HG03460 (cell line): ENCODE measurements at regions not wholly inside any gene's neighbourhood (a gene's known extent, or its start where the extent isn't known, plus 50 kb on each side); places are given as distances from the start of the nearest gene placed in this dataset.

Experiments
- ATAC-seq: cut with Tn5 transposase; IDR thresholded peaks from one replicate; pipeline ENCODE4 v1.9.1; 2021; ENCODE audit not compliant: unreplicated experiment

- ATAC-seq: no peak
Measured at GRCh38 chr2:225340923-225341322, 58.6 kb upstream of the NYAP2 start.

- no peak for ATAC-seq
Measured at GRCh38 chr2:225337183-225337582, 62.3 kb upstream of the NYAP2 start.

DNA sequence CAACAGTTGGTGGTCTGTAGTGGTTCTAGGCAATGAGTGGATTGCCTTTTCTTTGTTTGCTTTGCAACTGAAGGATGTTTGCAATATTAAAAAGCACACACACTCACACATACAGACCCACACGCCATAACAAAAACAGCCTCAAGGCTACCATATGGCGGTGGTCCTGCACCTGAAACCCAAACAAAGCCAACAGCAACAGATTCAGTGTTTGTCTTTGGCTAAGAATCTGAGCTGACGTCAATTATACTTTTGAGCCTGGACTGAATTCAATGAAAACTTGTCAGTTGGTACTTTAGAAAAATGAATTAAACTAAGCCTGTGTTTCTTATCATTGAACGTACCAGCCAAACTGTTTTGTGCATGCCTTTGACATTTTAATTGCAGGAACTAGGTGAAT, 65.0 kb upstream of the NYAP2 start:
- ATAC-seq: no peak

DNA sequence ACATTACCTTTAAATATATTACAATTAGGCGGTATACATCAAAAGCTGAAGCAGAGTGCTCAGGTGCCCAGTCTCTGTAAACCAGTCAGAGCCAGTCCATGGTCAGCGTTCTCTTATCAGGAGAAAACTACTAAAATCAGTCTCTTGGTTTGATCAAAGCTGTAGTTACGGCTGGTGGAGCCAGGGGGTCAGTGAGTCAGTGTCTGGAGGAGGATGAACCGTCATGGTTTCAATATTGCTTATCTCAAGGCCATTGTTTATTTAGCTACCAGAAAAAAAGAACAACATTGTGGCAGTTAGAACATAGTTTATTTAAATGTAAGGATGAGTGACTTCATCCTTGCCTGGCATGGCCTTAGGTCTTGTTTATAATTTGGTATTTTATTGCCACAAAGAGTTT, 71.3 kb upstream of the NYAP2 start:
- ATAC-seq: no peak

- no peak for ATAC-seq
Measured at GRCh38 chr2:225326969-225327368, 72.5 kb upstream of the NYAP2 start.

DNA sequence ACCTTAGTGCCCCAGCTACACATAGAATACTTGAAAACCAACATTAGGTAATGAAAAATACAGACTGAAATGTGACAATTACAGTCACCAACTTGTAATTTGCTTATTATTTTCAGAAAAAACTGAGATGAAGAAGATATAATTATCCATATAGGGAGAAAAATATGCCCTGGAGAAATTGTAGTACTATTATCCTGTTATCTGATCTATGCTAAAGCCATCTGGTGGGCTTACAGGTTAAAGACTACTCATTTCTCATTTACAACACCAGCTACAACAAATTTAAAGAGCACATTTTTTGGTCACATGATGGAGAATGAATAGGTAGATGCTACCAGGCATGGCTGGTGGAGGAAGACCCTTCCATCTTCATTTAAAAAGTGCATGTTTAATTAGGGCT, 79.6 kb upstream of the NYAP2 start:
- no peak for ATAC-seq

DNA sequence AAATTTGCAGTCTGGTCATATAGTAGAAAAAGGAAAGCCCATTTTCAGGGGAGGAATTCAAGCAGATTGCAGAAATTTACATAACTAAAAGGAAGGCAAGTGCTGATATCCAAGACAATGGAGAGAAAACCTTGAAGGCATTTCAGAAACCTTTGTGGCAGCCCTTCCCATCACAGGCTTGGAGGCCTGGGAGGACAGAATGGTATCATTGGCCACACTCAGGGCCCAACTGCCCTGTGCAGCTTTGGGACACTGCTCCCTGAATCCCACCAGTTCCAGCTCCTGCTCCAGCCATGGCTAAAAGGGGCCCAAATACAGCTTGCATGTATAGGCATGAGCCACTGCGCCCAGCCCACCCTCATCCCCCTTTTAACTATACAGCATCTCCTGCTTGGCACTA, 81.1 kb upstream of the NYAP2 start:
- no peak for ATAC-seq

DNA sequence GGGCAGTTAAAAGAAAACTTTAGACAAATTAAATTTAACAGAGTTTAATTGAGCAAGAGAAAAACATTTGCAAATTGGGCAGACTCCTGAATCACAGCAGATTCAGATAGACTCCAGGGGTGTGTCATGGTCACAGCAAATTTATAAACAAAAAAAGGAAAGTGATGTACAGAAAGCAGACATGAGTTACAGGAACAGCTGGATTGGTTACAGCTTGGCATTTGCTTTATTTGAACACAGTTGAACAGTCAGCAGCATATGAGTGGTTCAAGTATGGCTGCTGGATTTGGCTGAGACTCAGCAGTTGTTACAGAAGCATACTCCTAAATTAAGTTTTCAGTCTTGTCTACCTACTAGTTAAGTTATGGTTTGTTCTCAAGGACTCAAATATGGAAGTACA, 82.3 kb upstream of the NYAP2 start:
- ATAC-seq: no peak

DNA sequence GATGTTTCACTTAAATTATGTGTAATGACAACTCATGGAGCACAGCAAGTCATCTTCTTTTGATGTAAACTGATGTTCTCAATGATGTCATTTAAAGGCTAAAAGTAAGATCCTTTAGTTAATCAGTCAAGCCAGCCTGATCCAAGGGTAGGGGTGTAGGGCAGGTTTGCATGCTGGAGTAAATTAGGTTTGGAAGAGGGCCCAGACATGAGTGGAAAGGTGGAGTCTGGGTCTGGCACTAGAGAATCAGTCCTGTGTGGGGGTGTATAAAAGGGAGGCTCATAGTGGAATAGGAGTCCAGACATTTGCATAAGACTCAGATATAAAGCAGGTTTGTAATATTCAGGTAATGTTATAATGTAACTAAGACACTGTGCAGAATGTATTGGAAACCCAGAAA, 88.8 kb upstream of the NYAP2 start:
- ATAC-seq: no peak

DNA sequence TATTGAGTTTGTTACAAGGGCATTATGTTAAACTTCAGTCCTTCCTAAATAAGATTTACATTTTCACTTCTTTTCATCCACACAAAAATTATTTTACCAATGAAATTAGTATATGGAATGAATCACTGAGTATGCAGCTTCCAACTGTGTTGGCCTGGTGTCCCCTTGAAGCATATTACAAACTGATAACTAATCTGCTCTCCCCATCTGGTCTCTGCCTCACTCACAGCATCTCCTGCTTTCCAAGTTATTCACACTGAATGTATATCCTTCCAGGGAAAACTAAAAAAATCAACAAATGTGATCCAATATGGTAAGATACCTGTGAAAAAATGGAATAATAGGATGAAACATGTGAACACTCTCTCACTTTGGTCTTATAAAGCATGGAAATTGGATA, 90.0 kb upstream of the NYAP2 start:
- no peak for ATAC-seq

DNA sequence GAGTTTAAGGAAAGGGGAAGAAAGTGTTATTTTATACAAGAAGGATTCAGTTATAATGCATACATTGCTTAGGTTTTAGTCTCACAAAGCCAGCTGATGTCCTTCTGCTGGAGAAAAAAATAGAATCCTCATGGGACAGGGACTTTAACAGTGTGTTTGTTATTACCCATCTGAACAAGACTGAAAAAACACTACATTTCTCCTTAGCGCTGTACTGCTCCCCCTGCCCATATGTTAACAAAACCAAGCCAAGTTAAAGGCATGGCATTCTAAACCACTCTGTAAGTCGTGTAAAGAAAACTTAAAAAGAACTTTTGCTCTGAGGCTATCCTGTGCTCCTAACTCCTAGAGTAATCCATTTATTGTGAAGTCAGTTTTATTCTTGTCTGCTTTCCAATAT, 102.6 kb upstream of the NYAP2 start:
- no peak for ATAC-seq

DNA sequence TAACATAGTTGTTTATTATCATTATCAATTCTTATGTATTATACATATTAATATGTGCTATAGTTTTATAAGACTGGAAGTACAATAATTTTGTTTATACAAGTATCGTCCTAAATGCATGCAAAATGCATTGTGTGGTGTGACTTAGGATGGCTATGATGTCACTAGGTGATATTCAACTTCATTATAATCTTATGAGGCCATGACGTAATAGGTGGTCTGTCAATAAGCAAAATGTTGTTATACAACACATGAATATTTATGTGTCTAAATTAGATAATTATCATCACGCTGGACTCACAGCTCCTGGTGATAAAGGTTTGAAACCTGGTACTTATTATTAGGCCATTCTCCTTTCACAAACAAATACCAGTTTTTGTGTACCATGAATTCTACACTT, 104.4 kb upstream of the NYAP2 start:
- ATAC-seq: no peak

DNA sequence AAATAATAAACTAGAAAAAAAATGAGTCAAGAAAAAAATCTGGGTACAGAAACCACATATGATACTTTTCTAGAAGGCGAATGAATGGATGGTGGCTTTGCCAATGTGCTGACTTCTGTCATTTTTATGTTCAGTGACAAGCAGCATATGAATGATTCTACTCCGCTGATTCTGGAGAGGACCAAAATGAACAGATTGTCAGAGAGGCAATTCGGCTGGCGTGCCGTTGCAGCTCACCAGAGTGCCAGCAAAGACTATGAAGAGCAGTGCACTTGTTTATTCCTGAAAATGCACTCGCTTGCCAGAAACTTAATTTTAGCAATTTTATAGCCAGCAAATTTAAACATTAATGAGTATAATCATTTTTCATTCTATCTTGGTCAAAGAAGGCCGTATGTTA, 105.9 kb upstream of the NYAP2 start:
- ATAC-seq: no peak

GRCh38 chr2:225290757-225291400, 108.6 kb upstream of the NYAP2 start:
- no peak for ATAC-seq

- ATAC-seq: no peak
Measured at GRCh38 chr2:225289659-225290058, 109.9 kb upstream of the NYAP2 start.

DNA sequence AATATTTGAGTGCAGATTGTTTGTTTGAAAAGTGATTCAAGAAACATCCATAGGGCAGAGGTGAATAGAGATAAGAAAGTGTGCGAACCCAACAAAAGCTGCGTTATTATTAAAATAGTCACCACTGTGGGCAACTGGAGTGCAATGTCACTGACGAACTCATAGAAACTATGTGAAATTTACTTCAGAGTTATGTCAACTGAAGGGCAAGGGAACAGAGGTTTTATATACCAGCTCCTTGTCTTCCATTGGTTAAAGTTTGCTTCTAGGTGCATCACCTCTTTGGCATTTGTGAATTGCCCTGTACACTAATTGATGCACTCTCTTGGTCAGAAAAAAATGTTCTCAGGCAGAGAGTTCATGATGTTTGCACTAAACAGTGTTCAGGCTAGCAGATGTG, 110.5 kb upstream of the NYAP2 start:
- ATAC-seq: no peak

- ATAC-seq: peak; percentile 91
Measured at GRCh38 chr2:225282858-225283710, 116.4 kb upstream of the NYAP2 start.

DNA sequence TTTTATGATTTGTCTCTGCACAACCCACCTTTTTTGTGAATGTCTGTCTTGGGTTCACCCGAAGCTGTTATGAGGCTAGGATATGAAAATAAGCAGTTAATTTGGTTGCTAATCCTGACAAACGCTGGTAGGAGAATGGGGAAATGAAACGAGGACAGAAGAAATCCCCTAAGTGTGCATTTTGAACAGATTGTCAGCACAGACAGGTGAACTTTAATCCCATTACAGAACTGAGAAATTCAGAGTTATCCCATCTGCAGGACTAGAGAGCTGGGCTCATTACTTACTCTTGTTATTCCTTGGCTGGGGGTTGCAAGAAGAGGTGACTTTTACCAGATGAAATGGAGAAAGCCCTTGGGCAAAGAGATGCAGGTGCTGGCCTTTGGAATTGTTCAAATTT, 123.3 kb upstream of the NYAP2 start:
- ATAC-seq: peak; percentile 85

DNA sequence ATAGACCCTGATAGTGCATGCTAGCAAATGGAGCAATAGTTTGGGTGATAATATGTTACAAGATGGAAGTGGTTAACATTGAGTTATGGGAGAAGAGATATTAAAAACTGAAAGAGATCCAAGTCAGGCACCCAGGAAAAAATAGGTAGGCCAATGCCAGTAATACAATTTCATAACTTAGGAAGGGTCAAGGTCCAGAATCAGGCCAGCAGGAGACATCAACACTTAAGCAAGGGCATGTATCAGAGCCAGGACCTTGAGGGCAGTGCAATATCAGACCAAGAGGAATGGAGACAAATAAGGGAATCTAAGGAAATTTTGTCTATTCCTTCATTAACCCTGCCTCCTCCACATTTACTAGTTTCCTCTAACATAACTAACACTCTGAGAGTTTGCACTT, 124.1 kb upstream of the NYAP2 start:
- ATAC-seq: no peak

- peak; percentile 34 for ATAC-seq
Measured at GRCh38 chr2:225274751-225275150, 124.8 kb upstream of the NYAP2 start.

DNA sequence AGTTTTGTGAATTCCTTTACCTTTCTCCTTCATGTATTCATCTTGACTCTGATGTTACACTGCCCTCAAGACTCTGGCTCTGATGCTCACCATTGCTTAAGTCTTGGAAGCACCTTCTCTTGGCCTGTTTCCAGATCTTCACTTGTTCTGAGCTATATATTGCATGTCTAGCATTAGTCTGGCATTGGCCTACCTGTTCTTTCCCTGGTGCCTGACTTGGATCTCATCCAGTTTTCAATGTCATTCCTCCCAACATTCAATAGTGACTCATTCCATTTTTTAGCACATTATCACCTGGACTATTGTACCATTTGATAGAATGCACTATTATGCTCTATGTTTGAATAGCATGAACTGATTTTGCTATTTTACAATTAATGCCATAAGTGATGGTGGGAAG, 127.3 kb upstream of the NYAP2 start:
- no peak for ATAC-seq

DNA sequence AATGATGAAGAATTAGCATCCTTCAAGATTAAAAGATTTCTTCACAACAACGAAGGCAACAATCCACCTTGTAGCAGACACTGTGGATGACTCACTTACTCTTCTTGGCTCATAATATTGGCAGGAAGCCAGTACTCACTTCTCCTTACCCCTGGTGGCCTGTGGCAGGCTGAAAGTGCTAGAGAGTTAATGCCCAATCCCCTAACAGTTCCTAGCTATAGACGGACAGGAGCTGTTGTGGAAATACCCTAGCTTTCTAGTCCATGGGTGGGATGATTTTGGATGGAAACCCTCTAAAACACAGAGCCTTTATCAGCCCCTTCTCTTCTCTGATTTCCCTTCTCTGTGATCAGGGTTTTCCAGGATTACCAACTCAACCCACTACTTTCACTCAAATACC, 128.6 kb upstream of the NYAP2 start:
- peak; percentile 99 for ATAC-seq

- no peak for ATAC-seq
Measured at GRCh38 chr2:225270053-225270452, 129.5 kb upstream of the NYAP2 start.
